Stimulated activated CD8-positive, alpha-beta memory T cell treated with anti-CD3 and anti-CD28 coated beads, Interleukin-7, amount 100 ng/mL, for 4 hours (primary cell): ENCODE measurements at regions not wholly inside any gene's neighbourhood (a gene's known extent, or its start where the extent isn't known, plus 50 kb on each side); places are given as distances from the start of the nearest gene placed in this dataset.
A peak's percentile ranks its signal among the peaks of the same experiment; 100 is the strongest.
"Not testable (repeated sequence)": the region's sequence is repeated elsewhere in the genome, so short reads cannot be mapped to it uniquely, and the experiment has no call there.

Experiments
- DNase-seq, 2 donors: peaks; one replicate each; pipeline ENCODE4 v3.0.0-alpha.2; 2020; ENCODE audit warnings: low read depth in 2 of 2

GRCh38 chr7:3094701-3095445, 51.2 kb upstream of the CARD11 start:
- peak; percentile 30 to 41 for DNase-seq

- DNase-seq = no peak
Observed at GRCh38 chr7:3097734-3098133, 54.1 kb upstream of the CARD11 start.

- DNase-seq = no peak
Observed at GRCh38 chr7:3102159-3102558, 58.5 kb upstream of the CARD11 start.

GRCh38 chr7:3103614-3104398, 60.1 kb upstream of the CARD11 start:
- no peak for DNase-seq

GRCh38 chr7:3105856-3106255, 62.2 kb upstream of the CARD11 start:
- no peak for DNase-seq

GRCh38 chr7:3106361-3106826, 62.7 kb upstream of the CARD11 start:
- DNase-seq = peak in 1 of 2 donors; percentile 20

- DNase-seq = no peak
Observed at GRCh38 chr7:3107228-3107763, 63.6 kb upstream of the CARD11 start.

GRCh38 chr7:3107889-3108570, 64.4 kb upstream of the CARD11 start:
- no peak for DNase-seq

- no peak for DNase-seq
Observed at GRCh38 chr7:3109311-3109915, 65.7 kb upstream of the CARD11 start.

GRCh38 chr7:3112479-3113134, 68.9 kb upstream of the CARD11 start:
- no peak for DNase-seq

GRCh38 chr7:3114917-3115316, 71.2 kb upstream of the CARD11 start:
- DNase-seq = no peak

GRCh38 chr7:3117081-3117480, 73.4 kb upstream of the CARD11 start:
- DNase-seq = no peak

- no peak for DNase-seq
Observed at GRCh38 chr7:3117488-3118231, 74.0 kb upstream of the CARD11 start.

- not testable (repeated sequence) for DNase-seq
Observed at GRCh38 chr7:3119352-3119927, 75.8 kb upstream of the CARD11 start.

GRCh38 chr7:3119963-3120362, 76.3 kb upstream of the CARD11 start:
- no peak for DNase-seq

- DNase-seq = no peak
Observed at GRCh38 chr7:3120513-3120912, 76.8 kb upstream of the CARD11 start.

- no peak for DNase-seq
Observed at GRCh38 chr7:3128857-3129490, 85.3 kb upstream of the CARD11 start.

- no peak for DNase-seq
Observed at GRCh38 chr7:3133811-3134385, 90.2 kb upstream of the CARD11 start.

- DNase-seq = no peak
Observed at GRCh38 chr7:3134745-3135144, 91.1 kb upstream of the CARD11 start.
